Mucosa of descending colon (tissue), 3 donors: ENCODE measurements at regions not wholly inside any gene's neighbourhood (a gene's known extent, or its start where the extent isn't known, plus 50 kb on each side); places are given as distances from the start of the nearest gene placed in this dataset.
A peak's percentile ranks its signal among the peaks of the same experiment; 100 is the strongest.

Source experiments
- ATAC-seq: fragments of 200-7000 bp; cut with Tn5 transposase; one replicate; pipeline ENCODE4 v1.9.1; 2020; ENCODE audit warnings: mild to moderate bottlenecking, moderate library complexity
- DNase-seq, 3 donors: peaks; one replicate each; pipeline ENCODE4 v3.0.0-alpha.2; 2020
- H3K36me3 ChIP-seq: fragments of 200-600 bp; one replicate; pipeline ENCODE4 v1.8.0; 2021; ENCODE audit warnings: low read depth, mild to moderate bottlenecking
- H3K4me1 ChIP-seq: fragments of 200-600 bp; one replicate; pipeline ENCODE4 v1.8.0; 2021; ENCODE audit warnings: low read depth, mild to moderate bottlenecking
- H3K4me3 ChIP-seq: fragments of 200-600 bp; one replicate; pipeline ENCODE4 v1.8.0; 2021; ENCODE audit warnings: mild to moderate bottlenecking
- H3K9me3 ChIP-seq: fragments of 200-600 bp; one replicate; pipeline ENCODE4 v1.8.0; 2021; ENCODE audit warnings: mild to moderate bottlenecking
- CTCF ChIP-seq: fragments of 200-600 bp; IDR thresholded peaks from one replicate; pipeline ENCODE4 v1.8.0; 2022; ENCODE audit warnings: antibody characterized with exemption, mild to moderate bottlenecking
- intact Hi-C, 2 donors: fragments of 100-400 bp; cut with DNase I in 1 of 2; cut with micrococcal nuclease in 1 of 2; formaldehyde crosslinking; loops; one replicate each; pipeline versions ENCODE4 v1.11.0 to v1.11.1; 2022; cut with DNase I, micrococcal nuclease
- donor health status: DM: no; HTN: no; CAD: no; lungs with moderate emphysema.
- donor health status: DM: no; HTN: no; CAD: no.
- donor health status: DM: no; HTN: yes; CAD: no.

GRCh38 chr9:22582221-22582620 is 135.6 kb downstream of the DMRTA1 start:
- intact Hi-C loops, result no loop called here

GRCh38 chr9:22588918-22589317 is 142.3 kb downstream of the DMRTA1 start:
- Histone ChIP-seq H3K4me1 (no peaks in the 10 kb centered on the region), H3K9me3 (no peaks in the 10 kb centered on the region), H3K4me3 (no peak overlapping the region), H3K36me3 (no peaks in the 10 kb centered on the region)
- intact Hi-C loops, result no loop called here
- DNase-seq (no peak), ATAC-seq (no peak)
- no peak for TF ChIP-seq CTCF

More at GRCh38 chr9:22582221-22582620, 135.6 kb downstream of the DMRTA1 start:
- Histone ChIP-seq H3K4me1 (no peaks in the 10 kb centered on the region), H3K9me3 (no peaks in the 10 kb centered on the region), H3K4me3 (no peak overlapping the region), H3K36me3 (no peaks in the 10 kb centered on the region)
- no peak for TF ChIP-seq CTCF
- ATAC-seq (no peak), DNase-seq (no peak)

- Histone ChIP-seq H3K4me1 (no peaks in the 10 kb centered on the region), H3K36me3 (no peaks in the 10 kb centered on the region), H3K4me3 (no peak overlapping the region), H3K9me3 (no peaks in the 10 kb centered on the region)
- no peak for TF ChIP-seq CTCF
- ATAC-seq (no peak), DNase-seq (no peak)
- intact Hi-C loops, result no loop called here
These were observed 143.9 kb downstream of the DMRTA1 start for GRCh38 chr9:22590336-22591033.

GRCh38 chr9:22595805-22596204 is 149.2 kb downstream of the DMRTA1 start:
- H3K4me1 ChIP-seq, result no peaks in the 10 kb centered on the region
- H3K9me3 ChIP-seq, result no peaks in the 10 kb centered on the region
- no peaks in the 10 kb centered on the region for H3K36me3 ChIP-seq
- ATAC-seq, result no peak
- intact Hi-C loops, result no loop called here
- no peak overlapping the region for H3K4me3 ChIP-seq
- TF ChIP-seq CTCF, result no peak
- no peak for DNase-seq

- H3K4me1 ChIP-seq, result no peaks in the 10 kb centered on the region
- intact Hi-C loops, result no loop called here
- ATAC-seq (no peak), DNase-seq (no peak)
- H3K36me3 ChIP-seq, result no peaks in the 10 kb centered on the region
- no peak for TF ChIP-seq CTCF
- no peaks in the 10 kb centered on the region for H3K9me3 ChIP-seq
- no peak overlapping the region for H3K4me3 ChIP-seq
These were observed 170.5 kb downstream of the DMRTA1 start for GRCh38 chr9:22617156-22617555.

GRCh38 chr9:22622815-22623214 is 176.2 kb downstream of the DMRTA1 start:
- no peaks in the 10 kb centered on the region for H3K4me1 ChIP-seq
- H3K9me3 ChIP-seq, result no peaks in the 10 kb centered on the region
- no peak for TF ChIP-seq CTCF
- intact Hi-C loops, result no loop called here
- H3K4me3 ChIP-seq, result no peak overlapping the region
- ATAC-seq, result no peak
- DNase-seq, result peak in 1 of 3 donors; percentile 3
- no peaks in the 10 kb centered on the region for H3K36me3 ChIP-seq
